ENCODE measurements at regions not wholly inside any gene's neighbourhood (a gene's known extent, or its start where the extent isn't known, plus 50 kb on each side); places are given as distances from the start of the nearest gene placed in this dataset.

DNA sequence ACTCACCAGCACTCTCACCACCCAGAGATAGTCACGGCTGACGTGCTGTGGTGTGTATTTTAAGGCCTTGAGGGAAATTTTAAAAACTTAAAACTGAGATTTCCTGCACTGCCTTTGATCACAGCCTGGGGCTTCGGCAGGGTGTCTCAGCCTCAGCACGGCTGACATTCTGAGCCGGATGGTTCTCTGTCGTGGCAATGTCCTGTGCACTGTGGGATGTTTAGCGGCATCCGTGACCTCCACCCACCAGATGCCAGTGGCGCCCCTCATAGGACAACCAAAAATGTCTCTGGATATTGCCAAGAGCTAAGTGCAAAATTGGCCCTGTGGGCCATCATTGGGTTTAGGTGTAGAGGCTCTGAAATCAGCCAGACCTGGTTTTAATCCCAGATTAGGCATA lies 142.2 kb upstream of the KCNG1 start:
- no TSS peak for BruUV-seq (replicated peaks)
- ATAC-seq (ENCODE audit: low read depth) (no peak), DNase-seq (no peak)
- Histone ChIP-seq H3K27ac (ENCODE audit: insufficient read depth, low read length) (no peak overlapping the region), H2BK5ac (ENCODE audit: low read depth, low read length, poor library complexity, severe bottlenecking) (no peak overlapping the region), H3K9me1 (ENCODE audit: insufficient read depth, low read length) (no peaks in the 10 kb centered on the region), H4K8ac (ENCODE audit: low read depth in 2 of 2, low read length in 2 of 2) (no peak overlapping the region), H3K18ac (ENCODE audit: low read depth, low read length) (no peak overlapping the region), H3K9me3 (ENCODE audit: control insufficient read depth, insufficient read depth, low read length) (peaks cover 3% of the 10 kb centered on the region), H3K36me3 (ENCODE audit: control insufficient read depth, insufficient read depth, low read length) (no peaks in the 10 kb centered on the region), H2BK20ac (ENCODE audit: low read depth, low read length) (no peak overlapping the region), H3K4me2 (ENCODE audit: low read depth, low read length) (no peak overlapping the region), H3K4me3 (ENCODE audit: insufficient read depth, low read depth, low read length) (no peak overlapping the region), H2BK15ac (ENCODE audit: low read depth, low read length) (no peak overlapping the region), H4K91ac (ENCODE audit: insufficient read depth, low read depth, low read length) (no peak overlapping the region), H4K20me1 (ENCODE audit: insufficient read depth, low read length) (no peaks in the 10 kb centered on the region), H3K14ac (replicated peaks; ENCODE audit: low read depth, low read length) (no peak overlapping the region), H2AK5ac (ENCODE audit: low read depth, low read length) (no peak overlapping the region), H3K27me3 (ENCODE audit: control insufficient read depth, insufficient read depth, low read length) (peaks cover 41% of the 10 kb centered on the region), H3K23ac (ENCODE audit: low read depth, low read length) (no peak overlapping the region), H3K4ac (ENCODE audit: low read depth, low read length) (no peak overlapping the region), H2AK9ac (replicated peaks; ENCODE audit: low read depth, low read length, poor library complexity) (no peak overlapping the region), H2AFZ (replicated peaks; ENCODE audit: low read length, poor library complexity) (no peak overlapping the region), H3K56ac (ENCODE audit: extremely low read depth, insufficient read depth, low read length) (no peak overlapping the region), H2BK120ac (ENCODE audit: low read depth, low read length) (no peak overlapping the region), H3K79me1 (ENCODE audit: low read depth in 1 of 2, low read length in 2 of 2) (no peaks in the 10 kb centered on the region), H4K5ac (ENCODE audit: low read depth, low read length) (no peak overlapping the region), H3K4me1 (ENCODE audit: control insufficient read depth, insufficient read depth, low read length) (no peaks in the 10 kb centered on the region), H3K9ac (ENCODE audit: low read depth, low read length) (no peak overlapping the region)
- TF ChIP-seq, protein P1, sequence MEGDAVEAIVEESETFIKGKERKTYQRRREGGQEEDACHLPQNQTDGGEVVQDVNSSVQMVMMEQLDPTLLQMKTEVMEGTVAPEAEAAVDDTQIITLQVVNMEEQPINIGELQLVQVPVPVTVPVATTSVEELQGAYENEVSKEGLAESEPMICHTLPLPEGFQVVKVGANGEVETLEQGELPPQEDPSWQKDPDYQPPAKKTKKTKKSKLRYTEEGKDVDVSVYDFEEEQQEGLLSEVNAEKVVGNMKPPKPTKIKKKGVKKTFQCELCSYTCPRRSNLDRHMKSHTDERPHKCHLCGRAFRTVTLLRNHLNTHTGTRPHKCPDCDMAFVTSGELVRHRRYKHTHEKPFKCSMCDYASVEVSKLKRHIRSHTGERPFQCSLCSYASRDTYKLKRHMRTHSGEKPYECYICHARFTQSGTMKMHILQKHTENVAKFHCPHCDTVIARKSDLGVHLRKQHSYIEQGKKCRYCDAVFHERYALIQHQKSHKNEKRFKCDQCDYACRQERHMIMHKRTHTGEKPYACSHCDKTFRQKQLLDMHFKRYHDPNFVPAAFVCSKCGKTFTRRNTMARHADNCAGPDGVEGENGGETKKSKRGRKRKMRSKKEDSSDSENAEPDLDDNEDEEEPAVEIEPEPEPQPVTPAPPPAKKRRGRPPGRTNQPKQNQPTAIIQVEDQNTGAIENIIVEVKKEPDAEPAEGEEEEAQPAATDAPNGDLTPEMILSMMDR (conservative IDR thresholded peaks at IDR 0.05; ENCODE audit: low read depth, low read length), result no peak
- no peak for TF ChIP-seq MAZ (IDR thresholded peaks at IDR 0.05; ENCODE audit: borderline replicate concordance, low read depth, low read length)
- TF ChIP-seq POLR2A (IDR thresholded peaks at IDR 0.05; ENCODE audit: low read depth, low read length), result no peak
- TF ChIP-seq MXI1 (IDR thresholded peaks at IDR 0.05; ENCODE audit: borderline replicate concordance, low read depth, low read length), result no peak
- ChIA-PET CTCF (no interaction called here), POLR2A (ENCODE audit: unreplicated experiment) (no interaction called here)
- WGBS, 2 experiments (ENCODE audit: extremely low coverage in 2 of 2, insufficient read length in 1 of 2), result 74% methylated on average over 6 of the region's 9 CpGs; no CpG with 5 or more reads in 1 of the 2 experiments
- intact Hi-C loops (cut with micrococcal nuclease), result no loop called here
- dilution Hi-C loops (cut with HindIII; ENCODE audit: low sequenced_read_pairs, unreplicated experiment), result no loop called here
- in situ Hi-C loops (cut with MboI; ENCODE audit: low sequenced_read_pairs), result no loop called here

All from IMR-90 (cell line).